Activated CD8-positive, alpha-beta memory T cell treated with anti-CD3 and anti-CD28 coated beads for 48 hours (primary cell): ENCODE measurements at regions not wholly inside any gene's neighbourhood (a gene's known extent, or its start where the extent isn't known, plus 50 kb on each side); places are given as distances from the start of the nearest gene placed in this dataset.
"Not testable (repeated sequence)": the region's sequence is repeated elsewhere in the genome, so short reads cannot be mapped to it uniquely, and the experiment has no call there.

ENCODE experiments used
- DNase-seq, 3 experiments: peaks; one replicate each; pipeline ENCODE4 v3.0.0-alpha.2; 2020; ENCODE audit warnings: low read depth in 2 of 3, low spot score in 2 of 3

GRCh38 chr15:38930851-38931572, 366.4 kb upstream of the RASGRP1 start:
- no peak for DNase-seq

GRCh38 chr15:38941399-38941953, 376.9 kb upstream of the RASGRP1 start:
- DNase-seq = no peak

GRCh38 chr15:38944536-38944935, 379.9 kb upstream of the RASGRP1 start:
- no peak for DNase-seq

GRCh38 chr15:38945551-38946298, 381.1 kb upstream of the RASGRP1 start:
- no peak for DNase-seq

DNA sequence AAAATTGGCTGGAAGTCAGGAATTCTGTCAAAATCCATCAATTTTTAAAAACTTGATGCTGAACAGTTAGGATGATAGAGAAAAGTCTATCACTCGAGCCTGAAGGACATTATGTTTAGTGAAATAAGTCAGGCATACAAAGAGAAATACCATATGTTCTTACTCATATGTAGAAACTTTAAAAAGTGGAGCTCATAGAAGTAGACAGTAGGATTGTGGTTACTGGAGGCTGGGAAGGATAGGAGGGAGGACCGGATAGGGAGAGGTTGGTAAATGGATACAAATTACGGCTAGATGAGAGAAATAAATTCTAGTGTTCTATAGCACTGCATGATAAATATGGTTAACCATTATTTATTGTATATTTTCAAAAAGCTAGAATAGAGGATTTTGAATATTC, 389.5 kb upstream of the RASGRP1 start:
- DNase-seq = no peak

- no peak for DNase-seq
Measured at GRCh38 chr15:38961456-38961855, 396.8 kb upstream of the RASGRP1 start.

- DNase-seq = no peak
Measured at GRCh38 chr15:38961931-38962330, 397.3 kb upstream of the RASGRP1 start.

- DNase-seq = no peak
Measured at GRCh38 chr15:38972831-38973230, 408.2 kb upstream of the RASGRP1 start.

GRCh38 chr15:38975282-38975990, 410.8 kb upstream of the RASGRP1 start:
- no peak for DNase-seq

DNA sequence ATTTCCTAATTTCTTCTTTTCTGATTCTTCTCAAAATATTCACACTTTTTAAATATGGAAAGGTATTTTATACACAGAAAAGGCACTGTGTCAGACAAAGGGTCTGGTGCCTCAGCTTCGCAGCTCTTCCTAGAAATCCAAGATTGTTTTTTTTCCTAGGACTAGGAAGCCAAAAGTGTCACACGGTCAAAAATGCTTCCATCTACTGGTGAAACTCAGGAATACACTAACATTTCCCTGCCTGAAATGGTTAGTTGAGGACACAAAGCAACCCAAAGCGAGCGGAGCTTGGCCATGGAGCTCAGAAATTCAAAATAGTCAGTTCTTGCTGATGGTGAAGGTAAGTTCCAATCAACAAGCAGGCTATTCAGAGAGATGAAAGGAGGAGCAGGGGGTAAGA, 426.5 kb upstream of the RASGRP1 start:
- DNase-seq = no peak

GRCh38 chr15:38991701-38992100, 427.1 kb upstream of the RASGRP1 start:
- DNase-seq = no peak

- no peak for DNase-seq
Measured at GRCh38 chr15:38992506-38992905, 427.9 kb upstream of the RASGRP1 start.

DNA sequence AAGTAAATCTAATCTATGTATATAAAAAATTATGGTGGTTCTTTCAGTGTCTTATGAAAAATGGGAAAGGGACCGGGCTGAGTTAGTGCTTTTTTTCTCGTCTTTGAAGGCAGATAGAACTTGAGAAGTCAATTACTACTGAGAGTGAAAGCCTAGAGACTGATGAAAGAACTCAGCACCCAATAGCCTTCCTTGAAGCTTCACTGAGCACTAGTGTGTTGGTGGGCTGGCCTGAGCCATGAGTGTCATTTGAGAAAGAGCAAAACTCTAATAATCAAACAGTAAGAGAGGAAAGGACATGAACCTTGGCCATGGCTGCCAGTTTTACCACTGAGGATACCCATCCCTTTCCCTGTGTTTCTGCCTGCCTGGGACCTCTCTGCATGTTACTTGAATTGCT, 428.3 kb upstream of the RASGRP1 start:
- no peak for DNase-seq

- no peak for DNase-seq
Measured at GRCh38 chr15:38994310-38994709, 429.7 kb upstream of the RASGRP1 start.

DNA sequence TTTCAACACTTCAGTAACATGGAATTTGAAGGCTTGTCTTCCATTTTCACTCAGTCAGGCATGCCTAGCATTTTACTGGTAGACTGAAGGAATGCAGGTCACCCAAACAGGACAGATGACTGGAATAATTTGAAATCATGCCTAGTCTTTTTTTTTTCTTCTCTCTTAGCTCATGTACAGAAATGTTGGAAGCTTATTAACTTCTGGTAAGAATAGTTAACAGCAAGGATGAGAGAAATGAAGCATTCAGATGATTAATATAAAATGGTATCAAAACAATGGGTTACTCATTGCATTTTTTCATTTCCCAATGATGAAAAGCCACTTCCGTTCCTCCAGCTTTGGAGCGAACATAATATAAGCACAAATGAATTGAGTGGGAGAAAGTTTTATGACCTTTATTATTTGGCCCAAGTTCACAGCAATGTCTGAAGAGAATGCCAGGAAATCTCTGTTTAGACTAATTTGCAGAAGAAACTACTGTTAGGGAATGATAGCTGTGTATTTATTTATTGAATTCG, 431.6 kb upstream of the RASGRP1 start:
- DNase-seq = no peak

DNA sequence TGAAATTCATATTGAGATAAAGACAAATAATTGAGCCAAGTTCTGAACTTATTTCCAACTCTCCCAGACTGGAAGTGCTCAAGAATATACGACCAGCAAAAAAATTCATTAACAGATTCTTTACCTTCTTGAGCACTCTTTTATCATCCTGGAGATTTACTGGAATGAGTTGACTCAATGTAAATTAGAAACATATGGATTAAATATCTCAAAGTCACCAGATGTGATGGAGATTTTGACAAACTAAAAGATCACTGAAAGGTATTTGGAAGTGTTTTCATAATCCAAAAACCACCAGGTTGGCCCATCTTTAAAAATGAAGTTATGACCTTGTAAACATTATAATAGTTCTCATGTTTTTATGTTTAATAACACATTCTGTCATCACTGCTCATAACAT, 433.2 kb upstream of the RASGRP1 start:
- no peak for DNase-seq

DNA sequence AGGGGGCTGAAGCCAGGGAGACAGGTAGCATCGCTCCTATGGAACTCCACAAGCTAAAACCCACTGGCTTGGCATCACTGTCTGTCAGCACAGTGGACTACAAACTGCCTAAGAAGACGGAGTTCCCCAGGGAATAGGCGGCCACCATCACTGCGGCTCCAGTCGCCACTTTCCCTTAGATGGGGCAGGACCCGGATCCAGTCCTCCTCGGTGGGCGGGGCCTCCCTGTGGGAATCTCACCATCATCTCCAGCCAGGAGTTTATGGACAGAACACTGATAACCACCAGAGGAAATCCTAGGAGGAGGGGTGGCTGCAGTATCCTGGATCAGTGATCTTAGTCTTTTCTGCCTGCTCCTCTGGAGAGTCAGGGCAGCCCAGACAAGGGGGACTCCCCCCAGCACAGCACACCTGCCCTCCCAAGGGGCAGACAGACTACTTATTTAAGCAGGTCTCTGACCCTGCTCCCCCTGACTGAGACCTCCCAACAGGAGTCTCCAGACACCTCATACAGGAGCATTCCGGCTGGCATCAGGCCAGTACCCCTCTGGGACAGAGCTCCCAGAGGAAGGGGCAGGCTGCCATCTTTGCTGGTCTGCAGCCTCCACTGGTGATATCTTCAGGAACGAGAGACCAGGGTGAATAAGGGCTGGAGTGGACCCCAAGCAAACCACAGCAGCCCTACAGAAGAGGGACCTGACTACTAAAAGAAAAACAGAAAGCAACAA, 435.6 kb upstream of the RASGRP1 start:
- no peak for DNase-seq

GRCh38 chr15:39009740-39010139, 445.1 kb upstream of the RASGRP1 start:
- DNase-seq = no peak

DNA sequence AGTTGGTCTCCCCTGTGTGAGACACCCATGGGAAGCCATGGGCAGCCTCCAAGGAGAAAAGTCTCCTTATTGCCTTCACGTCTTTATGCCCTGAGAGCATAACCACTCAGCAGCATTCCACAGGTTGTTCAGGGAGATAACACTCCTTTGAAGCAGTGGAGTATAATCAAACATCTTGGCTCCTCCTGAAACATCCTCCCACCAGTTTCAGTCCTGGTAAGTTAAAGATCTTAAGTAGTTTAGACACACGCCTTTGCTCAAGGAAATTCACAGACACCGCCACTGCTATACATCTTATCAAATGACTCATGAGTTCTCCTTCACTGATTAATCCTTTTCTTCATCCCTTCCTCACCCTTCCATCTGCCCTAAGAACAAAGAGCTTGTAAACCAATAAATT, 446.5 kb upstream of the RASGRP1 start:
- DNase-seq = not testable (repeated sequence)

- no peak for DNase-seq
Measured at GRCh38 chr15:39013262-39013661, 448.6 kb upstream of the RASGRP1 start.

DNA sequence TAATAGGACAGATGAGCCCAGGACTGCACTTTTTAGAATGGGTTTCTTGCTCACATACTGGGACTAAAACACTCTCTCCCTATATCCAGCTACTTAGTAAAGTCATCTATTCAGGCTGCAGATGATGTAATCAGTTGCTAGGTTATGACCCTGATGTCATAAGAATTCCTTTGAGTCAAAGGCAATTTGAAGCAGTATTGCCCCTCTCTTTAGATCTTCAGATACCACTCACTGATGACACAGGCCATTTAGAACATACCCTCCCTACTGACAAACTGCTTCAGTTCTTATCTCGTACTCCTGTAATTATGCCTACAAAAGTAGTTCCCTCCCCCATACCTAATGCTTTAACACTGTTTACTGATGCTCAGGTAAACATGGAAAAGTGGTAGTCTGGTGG, 450.1 kb upstream of the RASGRP1 start:
- DNase-seq = no peak
